Fibroblast of lung (primary cell): ENCODE measurements at regions not wholly inside any gene's neighbourhood (a gene's known extent, or its start where the extent isn't known, plus 50 kb on each side); places are given as distances from the start of the nearest gene placed in this dataset.

ENCODE experiments used
- DNase-seq, 2 donors: peaks; one replicate each; pipeline versions ENCODE4 v3.0.0 to v3.0.0-alpha.2; 2010; ENCODE audit warnings: low read depth in 2 of 2
- H2AFZ ChIP-seq: 2 replicates; pipeline ENCODE4 v1.5.1; 2012; ENCODE audit warnings: low read length, control low read depth, inconsistent platforms
- H3K27ac ChIP-seq: 2 replicates; pipeline ENCODE4 v1.5.1; 2011; ENCODE audit warnings: low read length, control low read depth; ENCODE audit not compliant: insufficient read depth
- H3K27me3 ChIP-seq: 2 replicates; pipeline ENCODE4 v1.5.1; 2011; ENCODE audit warnings: mild to moderate bottlenecking, low read length; ENCODE audit not compliant: control insufficient read depth, insufficient read depth
- H3K36me3 ChIP-seq: 2 replicates; pipeline ENCODE4 v1.5.1; 2011; ENCODE audit warnings: low read length; ENCODE audit not compliant: control insufficient read depth, insufficient read depth
- H3K4me1 ChIP-seq: 2 replicates; pipeline ENCODE4 v1.5.1; 2011; ENCODE audit warnings: low read length; ENCODE audit not compliant: control insufficient read depth, insufficient read depth; ENCODE audit errors: extremely low read depth
- H3K4me2 ChIP-seq: 2 replicates; pipeline ENCODE4 v1.5.1; 2011; ENCODE audit warnings: low read length, control low read depth; ENCODE audit not compliant: insufficient read depth; ENCODE audit errors: extremely low read depth
- H3K4me3 ChIP-seq, 4 experiments: fragments of 200-600 bp in 1 of 4; sonication (generic) in 1 of 4; replicated peaks in 1 of 4; 2 replicates each; pipeline ENCODE4 v1.5.1; 2011 to 2016; ENCODE audit warnings: low read length in 4 of 4, low read depth in 3 of 4, mild to moderate bottlenecking in 3 of 4, control low read depth in 2 of 4, inconsistent platforms in 1 of 4, mixed read lengths in 1 of 4; ENCODE audit not compliant: insufficient read depth in 1 of 4; ENCODE audit errors: control extremely low read depth in 1 of 4
- H3K79me2 ChIP-seq: 2 replicates; pipeline ENCODE4 v1.5.1; 2012; ENCODE audit warnings: mild to moderate bottlenecking, low read length, inconsistent platforms; ENCODE audit not compliant: control insufficient read depth, insufficient read depth
- H3K9ac ChIP-seq: 2 replicates; pipeline ENCODE4 v1.5.1; 2011; ENCODE audit warnings: mild to moderate bottlenecking, low read length, control low read depth; ENCODE audit not compliant: insufficient read depth
- H3K9me3 ChIP-seq: 2 replicates; pipeline ENCODE4 v1.5.1; 2012; ENCODE audit warnings: low read depth, low read length; ENCODE audit not compliant: control insufficient read depth, insufficient read depth
- H4K20me1 ChIP-seq: 2 replicates; pipeline ENCODE4 v1.5.1; 2011; ENCODE audit warnings: low read length; ENCODE audit not compliant: control insufficient read depth, insufficient read depth; ENCODE audit errors: extremely low read depth
- CTCF ChIP-seq, 2 donors: IDR thresholded peaks in 1 of 2; conservative IDR thresholded peaks in 1 of 2; 1 replicate in 1 of 2; 2 replicates in 1 of 2; pipeline ENCODE4 v1.5.1; 2011 to 2012; ENCODE audit warnings: low read length in 2 of 2, control low read depth in 1 of 2, inconsistent platforms in 1 of 2, low read depth in 1 of 2, mild to moderate bottlenecking in 1 of 2
- EZH2 ChIP-seq: IDR thresholded peaks from 2 replicates; pipeline ENCODE4 v1.5.1; 2012; ENCODE audit warnings: low read length, control low read depth, mild to moderate bottlenecking; ENCODE audit errors: missing control alignments

DNA sequence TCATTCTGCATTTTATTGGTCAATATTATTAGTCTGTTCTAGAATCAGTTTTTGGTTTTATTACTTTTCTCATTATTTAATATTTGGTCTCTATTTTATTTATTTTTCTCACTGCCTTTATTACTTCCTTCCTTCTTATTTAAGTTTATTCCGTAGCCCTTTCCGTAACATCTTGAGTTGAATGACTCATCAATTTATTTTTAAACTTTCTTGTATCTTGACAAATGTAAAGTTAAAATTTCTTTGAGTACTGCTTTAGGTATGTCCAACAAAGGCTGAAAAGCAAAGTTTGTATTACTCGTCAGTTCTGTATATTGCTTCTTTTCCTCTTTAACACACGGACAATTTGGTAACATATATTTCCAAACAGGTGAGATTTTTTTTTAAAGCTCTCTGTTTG lies 192.0 kb downstream of the CD109 start:
- Histone ChIP-seq H3K36me3 (no peaks in the 10 kb centered on the region), H3K9me3 (no peaks in the 10 kb centered on the region), H3K4me3 (no peak overlapping the region), H2AFZ (no peak overlapping the region), H3K27me3 (no peaks in the 10 kb centered on the region), H3K27ac (no peak overlapping the region), H3K4me1 (no peaks in the 10 kb centered on the region), H3K4me2 (no peak overlapping the region), H3K79me2 (no peaks in the 10 kb centered on the region), H4K20me1 (no peaks in the 10 kb centered on the region), H3K9ac (no peak overlapping the region)
- TF ChIP-seq EZH2 (no peak), CTCF (conservative IDR thresholded peaks at IDR 0.05 in 1 of 2, IDR thresholded peaks at IDR 0.05 in 1 of 2; ENCODE audit: low read depth in 1 of 2, low read length in 2 of 2) (no peak)
- DNase-seq: peak; percentile 12 to 14

GRCh38 chr6:73885393-73885792 lies 189.4 kb downstream of the CD109 start:
- no peak overlapping the region for H3K4me2 ChIP-seq

DNA sequence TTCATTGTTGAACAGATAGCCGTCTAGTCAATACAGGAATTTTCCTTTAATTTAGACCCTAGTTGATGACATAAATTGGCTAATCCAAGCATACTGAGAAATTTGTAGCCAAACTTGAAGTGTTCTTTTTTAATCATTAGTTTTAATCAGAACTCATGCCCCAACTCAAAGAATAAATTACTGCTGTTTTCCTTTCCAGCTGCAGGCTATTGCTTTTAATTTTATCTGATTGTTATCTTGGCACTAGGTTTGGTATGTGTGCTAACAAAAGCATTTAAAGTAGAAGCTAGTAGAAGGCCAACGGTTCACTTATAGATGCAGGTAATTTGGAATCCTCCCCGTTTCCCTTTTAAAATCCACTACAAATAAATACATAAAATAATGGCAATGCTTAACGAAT lies 188.5 kb downstream of the CD109 start:
- no peak for DNase-seq
- Histone ChIP-seq H3K36me3 (no peaks in the 10 kb centered on the region), H3K4me3 (no peak overlapping the region), H3K4me2 (no peak overlapping the region), H3K4me1 (no peaks in the 10 kb centered on the region), H3K9me3 (no peaks in the 10 kb centered on the region), H3K79me2 (no peaks in the 10 kb centered on the region), H3K9ac (no peak overlapping the region), H3K27ac (no peak overlapping the region), H4K20me1 (no peaks in the 10 kb centered on the region), H3K27me3 (no peaks in the 10 kb centered on the region), H2AFZ (no peak overlapping the region)
- no peak for TF ChIP-seq CTCF (conservative IDR thresholded peaks at IDR 0.05 in 1 of 2, IDR thresholded peaks at IDR 0.05 in 1 of 2; ENCODE audit: low read depth in 1 of 2, low read length in 2 of 2)
- no peak for TF ChIP-seq EZH2

More at GRCh38 chr6:73885393-73885792, 189.4 kb downstream of the CD109 start:
- Histone ChIP-seq H3K36me3 (no peaks in the 10 kb centered on the region), H2AFZ (no peak overlapping the region), H3K9me3 (no peaks in the 10 kb centered on the region), H4K20me1 (no peaks in the 10 kb centered on the region), H3K9ac (no peak overlapping the region), H3K27me3 (no peaks in the 10 kb centered on the region), H3K4me1 (no peaks in the 10 kb centered on the region), H3K27ac (no peak overlapping the region), H3K79me2 (no peaks in the 10 kb centered on the region), H3K4me3 (no peak overlapping the region)
- no peak for DNase-seq
- TF ChIP-seq CTCF (conservative IDR thresholded peaks at IDR 0.05 in 1 of 2, IDR thresholded peaks at IDR 0.05 in 1 of 2; ENCODE audit: low read depth in 1 of 2, low read length in 2 of 2) (no peak), EZH2 (no peak)
